ENCODE measurements at regions not wholly inside any gene's neighbourhood (a gene's known extent, or its start where the extent isn't known, plus 50 kb on each side); places are given as distances from the start of the nearest gene placed in this dataset.

- TF ChIP-seq EP300 (IDR thresholded peaks at IDR 0.05) (no peak), CTCF (IDR thresholded peaks at IDR 0.05) (no peak), POLR2AphosphoS5 (IDR thresholded peaks at IDR 0.05) (no peak)
- no peaks in the 10 kb centered on the region for H3K4me1 ChIP-seq
- no peaks in the 10 kb centered on the region for H3K36me3 ChIP-seq
- DNase-seq (no peak), ATAC-seq (ENCODE audit: low FRiP score in 2 of 2) (no peak)
- H3K27me3 ChIP-seq: no peaks in the 10 kb centered on the region
- H3K27ac ChIP-seq: no peak overlapping the region
- H3K9me3 ChIP-seq: no peaks in the 10 kb centered on the region
- WGBS, 2 donors: 79 to 89% methylated on average over 3 of the region's 3 CpGs
- no peak overlapping the region for H3K4me3 ChIP-seq
Observed at GRCh38 chr5:68641211-68641610, 425.7 kb downstream of the PIK3R1 start.

- ATAC-seq (ENCODE audit: low FRiP score in 2 of 2) (no peak), DNase-seq (no peak)
- Histone ChIP-seq H3K36me3 (no peaks in the 10 kb centered on the region), H3K4me1 (no peaks in the 10 kb centered on the region), H3K9me3 (no peaks in the 10 kb centered on the region), H3K27ac (no peak overlapping the region), H3K27me3 (no peaks in the 10 kb centered on the region), H3K4me3 (no peak overlapping the region)
- 2 to 25% methylated on average over 1 of the region's 1 CpG for whole genome bisulfite sequencing, 2 donors
- no peak for TF ChIP-seq POLR2AphosphoS5 (IDR thresholded peaks at IDR 0.05)
- no peak for TF ChIP-seq POLR2A (IDR thresholded peaks at IDR 0.05)
- no peak for TF ChIP-seq CTCF (IDR thresholded peaks at IDR 0.05)
- TF ChIP-seq EP300 (IDR thresholded peaks at IDR 0.05): no peak
Observed at GRCh38 chr5:68643064-68643463, 427.5 kb downstream of the PIK3R1 start.

- no peaks in the 10 kb centered on the region for H3K36me3 ChIP-seq
- WGBS, 2 donors: 83 to 91% methylated on average over 3 of the region's 3 CpGs
Observed at GRCh38 chr5:68644971-68645370, 429.4 kb downstream of the PIK3R1 start.

GRCh38 chr5:68646144-68646543 lies 430.6 kb downstream of the PIK3R1 start:
- Histone ChIP-seq H3K27me3 (no peaks in the 10 kb centered on the region), H3K36me3 (no peaks in the 10 kb centered on the region), H3K4me3 (no peak overlapping the region), H3K27ac (no peak overlapping the region), H3K4me1 (no peaks in the 10 kb centered on the region), H3K9me3 (no peaks in the 10 kb centered on the region)
- DNase-seq: no peak
- WGBS, 2 donors: 75 to 83% methylated on average over 1 of the region's 1 CpG
- TF ChIP-seq POLR2A (IDR thresholded peaks at IDR 0.05) (no peak), CTCF (IDR thresholded peaks at IDR 0.05) (no peak), POLR2AphosphoS5 (IDR thresholded peaks at IDR 0.05) (no peak), EP300 (IDR thresholded peaks at IDR 0.05) (no peak)
- ATAC-seq (ENCODE audit: low FRiP score in 2 of 2): no peak

More at GRCh38 chr5:68644971-68645370, 429.4 kb downstream of the PIK3R1 start:
- Histone ChIP-seq H3K4me3 (no peak overlapping the region), H3K27ac (no peak overlapping the region), H3K27me3 (no peaks in the 10 kb centered on the region), H3K9me3 (no peaks in the 10 kb centered on the region), H3K4me1 (no peaks in the 10 kb centered on the region)
- ATAC-seq (ENCODE audit: low FRiP score in 2 of 2) (no peak), DNase-seq (no peak)
- no peak for TF ChIP-seq EP300 (IDR thresholded peaks at IDR 0.05)
- no peak for TF ChIP-seq POLR2A (IDR thresholded peaks at IDR 0.05)
- no peak for TF ChIP-seq POLR2AphosphoS5 (IDR thresholded peaks at IDR 0.05)
- no peak for TF ChIP-seq CTCF (IDR thresholded peaks at IDR 0.05)

- DNase-seq (no peak), ATAC-seq (ENCODE audit: low FRiP score in 2 of 2) (no peak)
- Histone ChIP-seq H3K36me3 (no peaks in the 10 kb centered on the region), H3K27me3 (no peaks in the 10 kb centered on the region), H3K27ac (no peak overlapping the region), H3K9me3 (no peaks in the 10 kb centered on the region), H3K4me3 (no peak overlapping the region), H3K4me1 (no peaks in the 10 kb centered on the region)
- 88 to 95% methylated on average over 3 of the region's 3 CpGs for WGBS, 2 donors
- TF ChIP-seq POLR2AphosphoS5 (IDR thresholded peaks at IDR 0.05) (no peak), EP300 (IDR thresholded peaks at IDR 0.05) (no peak), POLR2A (IDR thresholded peaks at IDR 0.05) (no peak), CTCF (IDR thresholded peaks at IDR 0.05) (no peak)
Observed at GRCh38 chr5:68647743-68648142, 432.2 kb downstream of the PIK3R1 start.

All from upper lobe of left lung (tissue), 6 donors.